ENCODE measurements at regions not wholly inside any gene's neighbourhood (a gene's known extent, or its start where the extent isn't known, plus 50 kb on each side); places are given as distances from the start of the nearest gene placed in this dataset.

GRCh38 chr7:120190566-120190965, 82.4 kb upstream of the KCND2 start:
- TF ChIP-seq CEBPB (IDR thresholded peaks at IDR 0.05; ENCODE audit: low read depth, low read length): no peak
- TF ChIP-seq CTCF (conservative IDR thresholded peaks at IDR 0.05; ENCODE audit: low read depth, low read length): no peak
- no peak for TF ChIP-seq POLR2A (IDR thresholded peaks at IDR 0.05; ENCODE audit: low read depth, low read length)
- TF ChIP-seq USF2 (IDR thresholded peaks at IDR 0.05; ENCODE audit: low read depth, low read length): no peak
- no peak for TF ChIP-seq RAD21 (IDR thresholded peaks at IDR 0.05; ENCODE audit: low read length)
- TF ChIP-seq NFE2L2 (IDR thresholded peaks at IDR 0.05; ENCODE audit: low read depth, low read length): no peak
- no peak for TF ChIP-seq SMC3 (IDR thresholded peaks at IDR 0.05; ENCODE audit: low read depth, low read length)
- TF ChIP-seq ELK1 (IDR thresholded peaks at IDR 0.05; ENCODE audit: borderline replicate concordance, low read depth, low read length): no peak
- no peak for TF ChIP-seq FOS (IDR thresholded peaks at IDR 0.05; ENCODE audit: low read depth, low read length)

Data from IMR-90 (cell line).